Activated effector memory CD4-positive, alpha-beta T cell treated with anti-CD3 and anti-CD28 coated beads, Interleukin-2, amount 50 U/mL, for 16 hours (primary cell): ENCODE measurements at regions not wholly inside any gene's neighbourhood (a gene's known extent, or its start where the extent isn't known, plus 50 kb on each side); places are given as distances from the start of the nearest gene placed in this dataset.
A peak's percentile ranks its signal among the peaks of the same experiment; 100 is the strongest.

Experiments used
- DNase-seq: peaks from one replicate; pipeline ENCODE4 v3.0.0-alpha.2; 2020

DNA sequence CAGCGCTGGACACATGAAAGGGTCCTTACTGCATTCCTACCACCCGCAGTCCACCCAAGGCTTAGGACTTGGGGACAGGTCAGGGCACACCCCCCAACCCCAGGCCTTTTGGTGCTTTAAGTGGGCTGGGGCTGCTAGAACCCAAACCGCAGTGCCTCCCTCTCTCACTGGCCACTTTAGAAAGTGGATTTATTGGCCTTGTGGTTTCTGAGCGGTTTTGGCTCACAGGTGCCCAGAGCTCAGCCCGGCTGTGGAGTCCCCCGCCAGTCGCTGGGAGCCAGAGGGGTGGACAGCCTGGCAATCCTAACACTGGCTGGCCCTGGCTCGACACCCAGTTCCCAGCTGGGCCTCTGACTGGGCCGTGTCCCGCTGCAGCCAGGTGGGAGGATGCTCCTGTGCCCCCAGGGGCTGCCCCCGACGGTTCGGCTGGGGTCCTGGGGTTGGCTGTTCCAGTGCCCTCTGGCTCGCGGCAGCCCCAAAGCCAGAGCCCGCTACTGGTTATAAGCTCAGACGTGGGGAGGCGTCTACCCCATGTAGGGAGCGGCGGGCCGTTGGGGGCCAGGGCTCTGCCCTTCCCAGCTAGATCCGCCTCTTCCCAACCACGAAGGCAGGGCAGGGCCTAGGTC, 65.2 kb upstream of the RNU6ATAC start:
- DNase-seq = no peak

DNA sequence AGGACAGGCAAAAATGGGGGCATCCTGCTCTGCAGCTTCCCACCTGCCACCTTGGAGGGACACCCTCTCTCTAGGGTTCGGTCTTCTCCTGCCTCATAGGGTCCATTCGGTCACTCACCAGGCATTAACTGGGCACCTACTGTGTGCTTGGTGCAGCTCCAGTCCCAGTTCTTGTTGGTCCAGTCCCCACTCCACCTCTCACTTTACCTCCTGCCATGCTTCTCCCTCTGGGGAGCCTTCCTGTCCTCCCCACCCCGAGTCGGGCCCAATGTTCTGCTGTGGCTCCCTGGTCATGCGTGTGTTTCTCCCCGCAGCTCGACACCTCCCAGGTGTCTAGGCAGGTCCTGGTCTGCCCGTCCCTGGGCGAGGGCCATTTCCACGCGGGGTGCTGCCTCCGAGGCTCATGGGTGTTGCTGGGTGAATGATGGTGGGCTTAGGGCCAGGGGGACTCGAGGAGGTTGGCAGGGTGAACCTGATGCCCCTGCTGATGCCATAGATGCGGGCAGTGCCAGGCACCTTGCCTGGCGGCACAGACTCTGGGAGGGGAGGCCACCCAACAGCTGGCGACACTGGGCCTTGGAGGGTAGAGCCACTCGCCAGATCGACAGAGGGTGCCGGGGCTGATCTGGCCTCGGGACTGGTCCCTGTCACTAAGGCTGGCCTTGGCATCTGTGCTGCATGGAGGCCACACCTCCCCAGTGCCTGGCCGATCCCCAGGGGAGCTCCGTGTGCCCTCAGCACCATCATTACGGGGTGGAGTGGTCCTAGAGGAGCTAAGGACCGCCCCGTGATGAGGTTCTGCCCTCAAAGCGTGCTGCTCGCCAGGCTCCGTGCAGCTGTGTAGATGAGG, 66.0 kb upstream of the RNU6ATAC start:
- DNase-seq = no peak

DNA sequence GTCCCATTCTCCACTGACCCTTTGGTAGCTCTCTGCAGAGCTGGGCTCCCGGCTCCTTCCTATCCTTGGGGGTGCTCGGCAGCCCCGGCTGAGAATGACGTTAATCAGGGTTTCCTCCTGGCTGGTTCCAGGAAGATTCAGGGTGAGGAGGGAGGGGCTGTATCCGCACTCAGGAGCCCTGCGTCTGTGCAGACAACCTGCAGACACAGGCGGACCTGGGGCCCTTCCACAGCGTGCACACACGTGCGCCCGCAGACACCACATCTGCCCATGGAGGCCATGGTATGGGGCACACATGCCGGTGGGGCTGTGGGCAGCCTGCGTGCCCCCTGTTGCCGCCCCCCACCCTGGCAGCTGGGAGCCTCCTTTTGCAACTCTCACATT, 66.6 kb upstream of the RNU6ATAC start:
- no peak for DNase-seq

DNA sequence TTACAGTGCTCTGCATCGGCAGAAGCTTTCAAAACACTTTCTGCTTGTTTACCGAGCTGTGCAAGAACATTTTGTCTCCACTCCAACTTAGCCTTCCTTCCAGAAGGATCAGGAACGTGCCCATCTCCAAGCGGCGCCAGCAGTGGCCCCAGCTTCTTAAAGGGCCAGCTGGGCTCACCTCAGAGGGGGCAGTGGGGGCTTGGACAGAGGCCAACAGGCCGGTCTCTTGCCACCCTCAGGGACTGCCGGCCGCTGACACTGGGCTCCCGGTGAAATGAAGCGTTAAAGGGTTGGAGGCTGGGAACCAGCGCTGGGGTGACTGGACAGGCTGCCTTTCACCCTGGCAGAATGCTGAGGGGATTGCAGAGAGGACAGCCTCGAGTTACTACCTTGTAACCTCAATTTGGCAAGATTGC, 67.0 kb upstream of the RNU6ATAC start:
- DNase-seq = no peak

DNA sequence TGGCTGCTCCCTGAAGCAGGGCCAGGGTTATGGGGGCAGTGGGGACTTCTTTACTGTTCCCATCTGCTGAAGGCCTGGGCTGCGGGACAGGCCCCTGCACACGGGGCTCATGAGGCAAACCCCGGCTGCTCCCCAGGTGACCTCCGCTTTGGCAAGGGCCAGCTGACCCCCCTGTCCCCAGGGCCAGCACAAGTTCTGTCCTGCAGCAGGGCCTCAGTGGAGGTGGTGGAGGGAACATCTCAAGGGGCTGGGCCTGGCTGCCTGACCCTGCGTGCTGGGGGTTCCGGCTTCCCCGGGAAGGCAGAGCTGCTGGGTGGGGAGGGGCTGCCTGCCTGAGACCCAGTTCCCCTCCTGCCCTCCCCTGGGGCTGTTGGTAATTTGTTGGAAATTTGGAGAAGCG, 67.4 kb upstream of the RNU6ATAC start:
- no peak for DNase-seq

DNA sequence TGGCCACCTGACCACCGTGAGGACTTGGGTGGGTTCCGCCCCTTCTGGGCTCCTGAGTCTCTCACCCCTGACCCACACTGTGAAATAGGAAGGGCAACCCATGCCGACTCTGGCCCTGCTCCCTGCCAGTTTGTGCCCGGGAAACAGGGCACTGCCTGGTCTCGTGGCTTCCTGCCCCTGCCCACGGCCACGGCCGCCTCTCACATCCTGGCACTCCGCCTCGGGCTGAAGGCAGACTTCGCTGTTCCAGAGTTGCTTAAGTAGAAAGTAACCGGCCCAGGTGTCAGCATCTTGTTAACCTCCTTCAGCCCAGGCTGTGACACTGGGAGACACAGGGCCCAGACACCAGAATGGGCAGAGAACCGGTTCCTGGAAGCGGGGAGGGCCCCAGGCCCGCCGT, 68.7 kb upstream of the RNU6ATAC start:
- DNase-seq = no peak

DNA sequence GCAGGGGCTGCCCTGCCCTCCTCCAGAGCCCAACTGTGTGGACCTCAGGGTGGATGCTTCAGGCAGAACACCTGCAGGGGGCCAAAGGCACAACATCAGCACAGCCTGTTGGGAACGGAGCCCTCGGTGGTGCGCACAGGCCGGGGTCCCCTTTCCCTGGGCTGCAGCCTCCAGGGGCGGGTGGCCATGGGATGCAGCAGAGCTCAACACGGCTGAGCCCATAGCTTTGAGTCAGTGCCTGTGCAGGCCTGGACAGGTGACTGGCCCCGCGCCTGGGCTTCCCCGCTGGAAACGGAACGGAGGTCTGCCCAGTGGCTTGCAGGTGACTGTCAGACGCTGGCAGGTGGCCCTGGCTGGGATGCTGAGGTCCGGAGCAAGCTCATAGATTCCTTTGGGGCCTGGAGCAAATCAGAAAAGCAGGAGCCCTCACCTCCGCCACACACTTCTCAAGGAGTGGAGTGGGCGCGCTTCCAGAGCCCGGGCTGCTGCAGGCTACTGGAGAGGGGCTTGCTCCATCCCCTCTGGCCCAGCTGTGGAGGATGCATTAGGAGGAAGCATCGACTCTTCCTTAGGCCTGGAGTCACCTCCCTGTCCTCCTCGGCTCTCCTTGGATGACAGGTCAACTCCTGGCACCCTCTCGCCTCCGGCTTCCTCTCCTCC, 69.8 kb upstream of the RNU6ATAC start:
- DNase-seq = no peak

DNA sequence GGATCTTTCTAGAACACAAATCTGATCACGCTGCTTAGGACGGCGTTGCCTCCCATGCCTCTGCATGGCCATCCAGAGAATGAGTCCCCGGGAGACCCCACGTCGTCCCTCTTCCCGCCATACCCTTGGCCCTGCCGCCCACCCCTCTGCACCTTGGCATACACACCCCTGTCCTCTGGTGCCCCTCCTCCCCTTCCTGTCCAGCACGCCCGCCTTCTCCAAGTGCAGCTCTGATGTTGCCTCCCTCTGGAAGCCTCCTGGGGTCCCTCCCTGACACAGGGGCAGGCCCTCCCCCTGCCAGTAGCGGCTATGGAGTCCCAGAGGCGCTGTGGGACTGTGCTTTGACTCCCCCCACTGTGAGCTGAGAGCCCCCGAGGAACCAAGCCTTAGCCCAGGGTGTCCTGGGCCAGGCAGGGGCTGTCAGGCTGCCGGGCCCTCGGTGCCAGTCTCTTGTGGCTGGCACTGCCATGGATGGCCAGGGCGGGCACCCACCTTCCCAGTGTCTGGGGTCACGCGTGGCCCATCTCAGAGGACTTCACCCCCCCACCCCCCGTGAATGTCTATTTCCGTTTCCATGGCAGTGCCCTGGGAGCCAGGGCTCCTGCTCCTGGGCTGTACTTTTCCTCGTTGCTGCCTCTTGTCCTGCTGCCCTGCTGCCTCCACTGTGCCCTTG, 70.5 kb upstream of the RNU6ATAC start:
- DNase-seq = no peak

DNA sequence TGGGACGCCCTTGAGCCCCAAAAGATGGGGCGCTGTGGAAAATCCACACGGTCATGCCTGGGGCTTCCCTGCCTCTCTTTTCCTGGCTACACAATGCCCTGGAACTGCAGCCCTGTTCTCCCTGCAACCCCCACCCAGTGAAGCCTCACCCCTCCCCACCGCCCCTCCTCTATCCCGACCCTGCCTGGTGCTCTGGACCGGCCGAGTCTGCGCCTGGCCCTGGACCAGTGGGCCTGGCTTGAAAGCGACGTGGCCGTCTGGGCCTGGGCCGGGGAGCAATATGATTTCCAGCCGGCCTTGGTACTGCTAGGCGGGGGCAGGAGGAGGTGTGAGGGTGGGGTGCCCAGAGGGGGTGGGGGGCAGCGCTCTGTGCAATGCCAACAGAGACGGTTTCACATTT, 71.0 kb upstream of the RNU6ATAC start:
- no peak for DNase-seq

DNA sequence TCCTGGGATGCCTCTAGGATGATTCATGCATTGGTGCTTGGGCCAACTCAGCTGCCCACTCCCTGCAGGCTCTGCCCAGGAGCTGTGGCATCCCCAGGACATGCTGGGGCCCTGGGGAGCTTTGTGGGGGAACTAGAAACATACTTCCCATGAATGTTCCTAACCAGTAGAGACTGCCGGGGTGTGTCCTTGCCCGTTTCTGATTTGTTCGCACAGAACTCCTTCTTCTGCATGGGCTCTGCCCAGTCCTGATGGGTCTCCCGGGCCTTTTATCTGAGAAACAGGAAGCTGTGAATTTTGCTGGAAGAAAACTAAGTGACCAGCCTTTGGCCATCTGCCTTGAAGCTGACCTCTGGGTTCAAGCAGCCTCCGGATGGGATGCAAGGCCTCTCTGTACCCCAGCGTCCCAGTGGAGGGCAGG, 71.6 kb upstream of the RNU6ATAC start:
- no peak for DNase-seq

DNA sequence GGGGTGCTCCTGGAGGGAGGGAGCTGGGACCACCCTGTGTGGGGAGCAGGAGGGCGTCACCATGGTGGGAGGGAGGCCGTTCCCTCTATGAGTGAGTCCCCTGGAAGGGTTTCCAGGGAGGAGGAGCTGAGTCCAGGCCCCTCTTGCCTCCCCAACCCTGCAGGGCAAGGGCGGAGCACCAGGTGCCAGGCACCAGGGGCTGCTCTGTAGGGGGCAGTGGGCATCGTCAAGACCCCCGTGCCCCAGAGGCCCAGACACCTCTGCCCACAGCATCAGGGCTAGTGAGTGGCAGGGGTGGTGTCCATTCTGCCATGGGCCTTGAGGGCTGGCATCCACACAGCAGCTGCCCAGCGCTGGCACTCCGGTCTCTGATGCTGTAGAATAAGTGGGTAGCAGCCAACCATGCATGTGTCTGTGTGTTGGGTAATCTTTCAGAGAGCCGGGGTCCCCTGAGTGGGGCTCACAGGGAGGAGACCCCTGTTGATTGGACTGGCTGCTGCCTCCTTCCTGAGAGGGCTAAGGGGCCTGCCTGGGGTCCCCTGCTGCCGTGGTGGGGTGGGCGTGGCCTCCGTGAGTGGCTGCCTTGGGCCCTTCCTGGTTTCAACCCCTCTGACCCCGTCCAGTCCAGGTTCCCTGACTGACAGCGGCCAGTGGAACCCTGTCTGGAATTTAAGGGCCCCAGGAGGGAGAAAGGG, 72.7 kb upstream of the RNU6ATAC start:
- DNase-seq = no peak

DNA sequence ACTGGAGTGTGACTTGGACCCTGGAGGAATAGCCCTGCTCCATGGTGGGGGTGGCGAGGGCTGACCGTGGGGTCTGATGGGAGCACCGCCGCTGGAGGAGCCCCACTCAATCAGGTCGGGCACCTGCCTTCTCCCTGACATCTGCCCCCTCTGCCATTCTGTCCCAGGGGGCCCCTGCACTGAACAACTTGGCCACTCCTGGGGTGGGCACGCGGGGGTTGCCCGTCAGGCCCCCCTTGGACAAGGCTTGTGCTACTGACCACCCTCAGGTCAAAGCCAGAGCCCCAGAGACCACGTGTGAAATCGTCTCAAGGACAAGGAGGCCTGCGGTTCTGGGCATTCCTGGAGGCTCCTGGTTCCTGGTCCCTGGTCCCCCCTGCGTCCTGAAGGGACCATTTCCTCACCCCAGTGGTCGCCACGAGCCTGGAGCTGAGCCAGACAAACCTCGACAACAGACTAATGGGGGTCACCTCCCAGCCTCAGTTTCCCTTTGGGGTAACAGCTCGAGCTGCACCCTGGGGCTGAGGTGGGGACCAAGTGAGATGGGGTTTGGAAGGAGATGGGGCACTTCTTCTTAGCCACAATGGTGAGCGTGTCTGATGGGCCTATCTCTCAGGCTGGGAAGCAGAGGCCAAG, 73.4 kb upstream of the RNU6ATAC start:
- DNase-seq = no peak

DNA sequence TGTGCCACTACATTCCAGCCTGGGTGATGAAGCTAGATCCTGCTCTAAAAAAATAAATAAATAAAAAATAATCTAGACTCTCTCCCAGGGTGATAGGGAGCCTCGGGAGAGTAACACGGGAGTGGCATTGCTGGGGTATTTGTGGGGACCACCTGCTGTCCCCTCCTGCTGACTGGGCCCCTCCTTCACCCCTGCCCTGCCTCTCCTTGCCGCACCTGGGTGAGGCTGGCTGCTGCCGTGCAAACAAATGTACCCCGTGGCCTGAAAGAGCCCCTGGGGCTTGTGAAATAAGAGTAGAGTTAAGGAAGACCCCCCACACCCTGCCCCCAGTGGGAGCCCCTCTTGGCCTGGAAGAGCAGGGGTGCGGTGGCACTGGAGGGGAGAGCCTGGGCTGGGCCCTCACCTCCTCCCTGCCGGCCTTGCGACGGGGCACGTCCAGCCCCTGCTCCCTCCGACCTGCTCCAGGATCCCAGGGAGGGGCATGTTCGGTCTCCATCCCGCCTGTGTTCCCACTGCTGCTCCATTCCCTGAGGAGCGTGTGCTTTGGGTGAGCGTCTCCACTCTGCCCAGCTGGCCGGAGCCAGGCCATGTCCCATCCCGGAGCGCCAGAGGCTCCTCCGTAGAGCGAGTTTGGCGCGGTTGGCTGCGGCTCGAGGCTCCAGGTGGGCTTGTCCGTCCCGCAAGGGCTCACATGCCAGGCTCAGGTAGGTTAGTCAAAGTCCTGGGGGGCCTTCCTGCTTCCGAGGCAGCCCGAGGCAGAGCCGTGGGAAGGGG, 75.0 kb upstream of the RNU6ATAC start:
- no peak for DNase-seq

DNA sequence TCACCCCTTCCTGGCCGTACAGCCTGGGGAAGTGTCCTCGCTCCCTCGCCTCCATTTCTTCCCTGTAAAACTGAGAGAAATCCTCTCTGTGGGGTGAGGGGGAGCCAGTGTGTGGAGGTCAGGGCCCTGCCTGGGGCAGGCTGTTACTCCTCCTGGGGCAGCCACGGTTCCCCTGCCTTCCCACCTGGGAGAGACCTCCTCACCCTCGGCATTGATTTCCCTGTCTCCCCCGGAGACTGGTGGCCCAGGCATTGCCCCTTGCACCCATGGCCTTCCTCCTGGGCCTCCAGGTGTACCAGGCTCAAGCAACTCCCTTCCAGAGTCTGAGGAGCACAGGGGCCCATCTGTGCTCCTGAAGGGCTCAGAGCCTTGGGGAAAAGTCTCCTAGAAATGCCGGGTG, 75.6 kb upstream of the RNU6ATAC start:
- no peak for DNase-seq

DNA sequence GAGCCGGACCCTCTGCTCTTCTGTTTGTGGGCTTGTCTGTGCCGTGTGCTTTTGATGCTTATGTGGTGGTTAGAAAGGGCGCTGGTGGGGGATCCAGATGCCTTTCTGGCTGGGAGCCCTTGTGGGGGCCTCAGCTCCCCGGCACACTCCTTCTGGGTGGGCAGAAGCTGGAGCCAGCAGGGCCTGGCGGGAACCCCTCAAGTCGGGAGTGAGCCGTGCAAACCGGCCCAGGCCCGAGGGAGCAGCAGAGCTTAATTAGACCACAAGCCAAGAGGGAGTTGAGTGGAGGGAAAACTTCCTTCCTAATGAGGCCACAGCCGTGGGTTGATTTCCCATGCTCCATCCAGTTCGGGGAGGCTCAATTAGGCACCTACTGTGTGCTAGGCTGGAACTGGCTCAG, 76.0 kb upstream of the RNU6ATAC start:
- no peak for DNase-seq

DNA sequence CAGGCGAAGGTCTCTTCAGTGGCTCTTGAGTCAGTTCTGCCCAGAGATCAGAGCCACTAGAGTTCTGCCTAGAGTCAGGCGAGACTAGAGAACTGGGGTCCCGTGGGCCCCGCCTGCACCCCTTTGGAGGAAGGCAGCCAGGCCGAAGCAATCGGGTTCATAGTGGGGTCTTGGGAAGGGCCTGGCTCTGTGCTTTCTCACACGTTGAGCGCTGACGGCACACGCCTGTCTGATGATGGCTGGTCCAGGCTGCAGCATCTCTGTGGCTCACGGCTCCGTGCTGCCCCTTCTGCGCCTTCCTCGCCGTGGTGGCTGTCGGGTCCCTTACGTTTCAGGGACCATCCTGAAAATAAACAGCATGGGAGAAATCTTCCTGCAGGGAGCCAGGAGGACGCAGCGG, 78.3 kb upstream of the RNU6ATAC start:
- DNase-seq = no peak

DNA sequence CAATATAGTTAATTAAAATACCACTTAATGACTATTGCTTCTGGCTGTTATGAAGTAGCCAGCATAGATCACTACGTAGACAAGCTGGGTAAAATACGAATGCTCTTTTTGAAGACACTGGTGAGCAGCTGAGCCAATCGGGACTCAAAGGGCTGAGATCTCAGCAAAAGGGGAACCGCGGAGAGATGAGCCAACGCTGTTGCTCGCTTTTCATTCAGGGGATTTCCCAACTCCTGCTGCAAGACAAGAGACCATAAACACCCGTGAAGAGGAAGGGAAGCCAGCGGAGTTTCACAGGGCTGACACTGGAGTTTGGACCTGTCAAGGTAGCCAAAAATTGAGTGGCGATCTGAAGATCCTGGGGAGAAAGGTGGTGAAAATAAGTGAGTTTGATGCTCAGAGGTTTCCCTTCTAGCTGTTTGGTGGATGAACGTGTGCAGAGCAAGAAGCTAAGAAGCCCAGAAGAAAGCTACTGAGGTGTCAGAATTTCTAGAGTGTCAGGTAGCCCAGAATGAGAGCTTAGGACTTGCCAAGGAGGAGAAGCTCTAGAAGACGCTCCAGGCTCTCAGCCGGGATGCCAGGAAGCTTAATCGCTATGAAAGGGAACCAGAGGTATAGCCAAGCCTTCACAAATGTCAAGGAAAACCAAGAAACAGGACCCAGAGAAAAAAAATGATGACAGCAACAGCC, 79.6 kb upstream of the RNU6ATAC start:
- peak; percentile 72 for DNase-seq

DNA sequence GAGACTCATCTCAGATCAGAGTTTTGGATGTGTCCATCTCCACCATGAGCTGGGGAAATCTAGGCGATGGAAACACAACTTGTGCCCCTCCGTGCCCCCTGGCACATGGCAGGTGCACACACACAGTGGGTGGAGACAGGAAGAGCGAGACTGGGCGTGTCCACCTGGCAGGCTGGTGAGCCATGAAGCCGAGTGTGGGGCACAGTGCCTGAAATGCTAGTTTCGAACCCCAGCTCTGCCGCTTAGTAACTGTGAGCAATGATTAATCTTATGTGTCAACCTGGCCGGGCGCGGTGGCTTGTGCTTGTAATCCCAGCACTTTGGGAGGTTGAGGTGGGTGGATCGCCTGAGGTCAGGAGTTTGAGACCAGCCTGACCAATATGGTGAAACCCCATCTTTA, 80.8 kb upstream of the RNU6ATAC start:
- no peak for DNase-seq

DNA sequence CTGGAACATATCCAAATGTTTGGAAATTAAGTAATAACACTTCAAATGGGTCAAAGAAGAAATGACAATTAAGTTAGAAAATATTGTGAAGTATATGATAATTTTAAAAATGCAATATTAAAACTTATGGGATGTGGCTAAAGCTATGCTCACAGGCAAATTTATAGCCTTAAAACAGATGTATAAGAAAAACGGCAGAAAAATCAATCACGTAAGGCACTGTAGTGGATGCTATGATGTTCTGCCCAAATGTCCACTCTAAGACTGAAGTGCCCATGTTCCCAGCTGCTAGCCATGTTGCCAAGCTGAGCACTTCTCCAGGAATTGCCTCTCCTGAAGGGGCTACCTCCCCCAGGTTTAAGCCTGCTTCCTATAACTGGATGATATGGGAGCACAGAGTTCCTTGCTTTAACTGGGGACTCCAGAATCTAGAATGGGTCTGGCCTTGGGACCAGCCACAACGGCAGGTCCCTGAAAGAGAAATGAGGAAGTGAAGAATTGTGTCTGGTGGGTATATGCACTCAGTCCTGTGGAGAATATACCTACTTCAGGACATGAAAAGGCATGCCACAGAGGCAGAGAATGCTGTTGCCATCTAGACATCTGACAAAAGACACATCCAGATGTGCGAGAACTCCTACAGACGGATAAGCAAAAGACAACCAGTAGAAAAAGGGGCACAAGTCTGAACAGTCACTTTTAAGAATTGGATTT, 78.2 kb upstream of the RXRA start:
- DNase-seq = no peak
